ENCODE measurements at regions not wholly inside any gene's neighbourhood (a gene's known extent, or its start where the extent isn't known, plus 50 kb on each side); places are given as distances from the start of the nearest gene placed in this dataset.

GRCh38 chr2:103423100-103423499, 661.3 kb downstream of the TMEM182 start:
- no peak overlapping the region for H3K4me3 Mint-ChIP-seq
- DNase-seq (no peak), ATAC-seq (no peak)
- 83% methylated on average over 2 of the region's 2 CpGs for WGBS (ENCODE audit: insufficient coverage)
- H3K27ac ChIP-seq (ENCODE audit: low read length), result no peak overlapping the region
- intact Hi-C loops (cut with micrococcal nuclease), result no loop called here
- TF ChIP-seq CTCF (IDR thresholded peaks at IDR 0.05), result no peak
- H3K27ac Mint-ChIP-seq, result no peak overlapping the region
- no peaks in the 10 kb centered on the region for H3K4me1 ChIP-seq (ENCODE audit: control insufficient read depth, insufficient read depth, low read length)
- no peaks in the 10 kb centered on the region for H3K36me3 Mint-ChIP-seq
- H3K9me3 Mint-ChIP-seq, result peaks cover under 1 to 8% of the 10 kb centered on the region in 2 donors
- no peaks in the 10 kb centered on the region for H3K9me3 ChIP-seq (ENCODE audit: control insufficient read depth, insufficient read depth, low read length)
- H3K4me1 Mint-ChIP-seq, result no peaks in the 10 kb centered on the region
- H3K27me3 Mint-ChIP-seq (ENCODE audit: low read depth in 2 of 2), result no peaks in the 10 kb centered on the region
- no peaks in the 10 kb centered on the region for H3K36me3 ChIP-seq (ENCODE audit: control insufficient read depth, insufficient read depth, low read length)
- H3K4me3 ChIP-seq (ENCODE audit: low read length), result no peak overlapping the region
- no peaks in the 10 kb centered on the region for H3K27me3 ChIP-seq (ENCODE audit: control insufficient read depth, insufficient read depth, low read length)

GRCh38 chr2:103427567-103427966, 665.7 kb downstream of the TMEM182 start:
- H3K9me3 Mint-ChIP-seq, result peaks cover 9% of the 10 kb centered on the region in 2 donors

GRCh38 chr2:103430191-103430590, 668.4 kb downstream of the TMEM182 start:
- Histone ChIP-seq H3K4me1 (ENCODE audit: control insufficient read depth, insufficient read depth, low read length) (no peaks in the 10 kb centered on the region), H3K9me3 (ENCODE audit: control insufficient read depth, insufficient read depth, low read length) (no peaks in the 10 kb centered on the region), H3K27me3 (ENCODE audit: control insufficient read depth, insufficient read depth, low read length) (no peaks in the 10 kb centered on the region), H3K27ac (ENCODE audit: low read length) (no peak overlapping the region), H3K4me3 (ENCODE audit: low read length) (no peak overlapping the region), H3K36me3 (ENCODE audit: control insufficient read depth, insufficient read depth, low read length) (no peaks in the 10 kb centered on the region)
- DNase-seq (no peak), ATAC-seq (no peak)
- no peak overlapping the region for H3K27ac Mint-ChIP-seq
- H3K9me3 Mint-ChIP-seq, result peaks cover 13 to 14% of the 10 kb centered on the region in 2 donors
- no peaks in the 10 kb centered on the region for H3K4me1 Mint-ChIP-seq
- H3K4me3 Mint-ChIP-seq, result no peak overlapping the region
- no peak for TF ChIP-seq CTCF (IDR thresholded peaks at IDR 0.05)
- 96% methylated on average over 6 of the region's 6 CpGs for WGBS (ENCODE audit: insufficient coverage)
- intact Hi-C loops (cut with micrococcal nuclease), result no loop called here
- no peaks in the 10 kb centered on the region for H3K36me3 Mint-ChIP-seq
- no peaks in the 10 kb centered on the region for H3K27me3 Mint-ChIP-seq (ENCODE audit: low read depth in 2 of 2)

More at GRCh38 chr2:103427567-103427966, 665.7 kb downstream of the TMEM182 start:
- H3K27ac Mint-ChIP-seq, result no peak overlapping the region
- Histone ChIP-seq H3K27me3 (ENCODE audit: control insufficient read depth, insufficient read depth, low read length) (no peaks in the 10 kb centered on the region), H3K4me3 (ENCODE audit: low read length) (no peak overlapping the region), H3K4me1 (ENCODE audit: control insufficient read depth, insufficient read depth, low read length) (no peaks in the 10 kb centered on the region), H3K27ac (ENCODE audit: low read length) (no peak overlapping the region), H3K9me3 (ENCODE audit: control insufficient read depth, insufficient read depth, low read length) (no peaks in the 10 kb centered on the region), H3K36me3 (ENCODE audit: control insufficient read depth, insufficient read depth, low read length) (no peaks in the 10 kb centered on the region)
- ATAC-seq (no peak), DNase-seq (no peak)
- TF ChIP-seq CTCF (IDR thresholded peaks at IDR 0.05), result no peak
- no peak overlapping the region for H3K4me3 Mint-ChIP-seq
- H3K4me1 Mint-ChIP-seq, result no peaks in the 10 kb centered on the region
- H3K27me3 Mint-ChIP-seq (ENCODE audit: low read depth in 2 of 2), result no peaks in the 10 kb centered on the region
- intact Hi-C loops (cut with micrococcal nuclease), result no loop called here
- H3K36me3 Mint-ChIP-seq, result no peaks in the 10 kb centered on the region
- WGBS (ENCODE audit: insufficient coverage), result 100% methylated on average over 2 of the region's 3 CpGs

- Histone ChIP-seq H3K9me3 (ENCODE audit: control insufficient read depth, insufficient read depth, low read length) (no peaks in the 10 kb centered on the region), H3K36me3 (ENCODE audit: control insufficient read depth, insufficient read depth, low read length) (no peaks in the 10 kb centered on the region), H3K4me3 (ENCODE audit: low read length) (no peak overlapping the region), H3K27ac (ENCODE audit: low read length) (no peak overlapping the region), H3K27me3 (ENCODE audit: control insufficient read depth, insufficient read depth, low read length) (no peaks in the 10 kb centered on the region), H3K4me1 (ENCODE audit: control insufficient read depth, insufficient read depth, low read length) (no peaks in the 10 kb centered on the region)
- H3K36me3 Mint-ChIP-seq, result no peaks in the 10 kb centered on the region
- H3K9me3 Mint-ChIP-seq, result peaks cover 8 to 14% of the 10 kb centered on the region in 2 donors
- no peak overlapping the region for H3K4me3 Mint-ChIP-seq
- intact Hi-C loops (cut with micrococcal nuclease), result no loop called here
- ATAC-seq, result no peak
- H3K27ac Mint-ChIP-seq, result no peak overlapping the region
- H3K27me3 Mint-ChIP-seq (ENCODE audit: low read depth in 2 of 2), result no peaks in the 10 kb centered on the region
- no peaks in the 10 kb centered on the region for H3K4me1 Mint-ChIP-seq
- no peak for DNase-seq
- WGBS (ENCODE audit: insufficient coverage), result 88% methylated on average over 3 of the region's 3 CpGs
- no peak for TF ChIP-seq CTCF (IDR thresholded peaks at IDR 0.05)
These were observed 673.2 kb downstream of the TMEM182 start for GRCh38 chr2:103435010-103435409.

All from natural killer cell (primary cell).